IMR-90 (cell line): ENCODE measurements at regions not wholly inside any gene's neighbourhood (a gene's known extent, or its start where the extent isn't known, plus 50 kb on each side); places are given as distances from the start of the nearest gene placed in this dataset.
A peak's percentile ranks its signal among the peaks of the same experiment; 100 is the strongest.

Experiments used
- ATAC-seq: fragments of 200-7000 bp; cut with Tn5 transposase; 2 replicates; pipeline ENCODE4 v1.9.1; 2020; ENCODE audit warnings: low read depth, mild to moderate bottlenecking, moderate library complexity
- BruUV-seq: library from RNA; stranded (reverse); fragments of 400-500 nt; replicated peaks from 2 replicates; lab custom pipeline; 2021; lab: Mats Ljungman, UMichigan
- CTCF ChIA-PET: fragments of 300-600 bp; formaldehyde crosslinking; extraction: SDS; loops from one replicate; lab custom pipeline; 2021; ENCODE audit warnings: antibody characterized with exemption; lab: Yijun Ruan, JAX
- POLR2A ChIA-PET: fragments of 300-600 bp; sonication (Branson Sonifier 250); formaldehyde crosslinking; loops from one replicate; lab custom pipeline; 2022; ENCODE audit warnings: antibody characterized with exemption; ENCODE audit not compliant: unreplicated experiment; lab: Charles Lee
- DNase-seq: peaks from one replicate; pipeline ENCODE4 v3.0.0; 2013
- H2AFZ ChIP-seq: replicated peaks from 2 replicates; pipeline ENCODE3; 2013; ENCODE audit warnings: low read length, mild to moderate bottlenecking; ENCODE audit not compliant: poor library complexity
- H2AK5ac ChIP-seq: 2 replicates; pipeline ENCODE4 v1.6.1; 2013; ENCODE audit warnings: low read depth, low read length, inconsistent platforms
- H2AK9ac ChIP-seq: replicated peaks from 2 replicates; pipeline ENCODE3; 2013; ENCODE audit warnings: mild to moderate bottlenecking, low read depth, low read length, moderate library complexity; ENCODE audit not compliant: poor library complexity
- H2BK120ac ChIP-seq: 2 replicates; pipeline ENCODE4 v1.6.1; 2013; ENCODE audit warnings: low read depth, low read length, inconsistent platforms
- H2BK15ac ChIP-seq: 3 replicates; pipeline ENCODE4 v1.6.1; 2013; ENCODE audit warnings: low read depth, low read length, inconsistent platforms
- H2BK20ac ChIP-seq: 2 replicates; pipeline ENCODE4 v1.6.1; 2013; ENCODE audit warnings: low read depth, mild to moderate bottlenecking, inconsistent platforms, low read length, moderate library complexity
- H2BK5ac ChIP-seq: 2 replicates; pipeline ENCODE4 v1.6.1; 2013; ENCODE audit warnings: mild to moderate bottlenecking, low read depth, low read length, inconsistent platforms; ENCODE audit not compliant: poor library complexity, severe bottlenecking
- H3K14ac ChIP-seq: replicated peaks from 2 replicates; pipeline ENCODE4 v1.6.1; 2013; ENCODE audit warnings: low read depth, low read length, inconsistent platforms
- H3K18ac ChIP-seq: 2 replicates; pipeline ENCODE4 v1.6.1; 2013; ENCODE audit warnings: low read depth, low read length, control low read depth
- H3K23ac ChIP-seq: 2 replicates; pipeline ENCODE4 v1.6.1; 2013; ENCODE audit warnings: low read depth, low read length, inconsistent platforms
- H3K27ac ChIP-seq: 2 replicates; pipeline ENCODE4 v1.5.1; 2013; ENCODE audit warnings: mild to moderate bottlenecking, control low read depth, low read length; ENCODE audit not compliant: insufficient read depth
- H3K27me3 ChIP-seq: 2 replicates; pipeline ENCODE4 v1.6.1; 2013; ENCODE audit warnings: low read length; ENCODE audit not compliant: control insufficient read depth, insufficient read depth
- H3K36me3 ChIP-seq: 2 replicates; pipeline ENCODE4 v1.6.1; 2013; ENCODE audit warnings: low read length, mixed read lengths; ENCODE audit not compliant: control insufficient read depth, insufficient read depth
- H3K4ac ChIP-seq: 2 replicates; pipeline ENCODE4 v1.6.1; 2013; ENCODE audit warnings: low read depth, low read length, inconsistent platforms
- H3K4me1 ChIP-seq: 2 replicates; pipeline ENCODE4 v1.6.1; 2013; ENCODE audit warnings: low read length, mixed read lengths; ENCODE audit not compliant: control insufficient read depth, insufficient read depth
- H3K4me2 ChIP-seq: 2 replicates; pipeline ENCODE4 v1.6.1; 2013; ENCODE audit warnings: low read depth, mild to moderate bottlenecking, control low read depth, low read length, moderate library complexity
- H3K4me3 ChIP-seq: 2 replicates; pipeline ENCODE4 v1.5.1; 2013; ENCODE audit warnings: low read depth, mild to moderate bottlenecking, control low read depth, low read length, moderate library complexity; ENCODE audit not compliant: insufficient read depth
- H3K56ac ChIP-seq: 2 replicates; pipeline ENCODE4 v1.6.1; 2013; ENCODE audit warnings: low read length, inconsistent platforms; ENCODE audit not compliant: insufficient read depth; ENCODE audit errors: extremely low read depth
- H3K79me1 ChIP-seq, 2 experiments: 2 replicates each; pipeline ENCODE4 v1.6.1; 2013; ENCODE audit warnings: low read length in 2 of 2, inconsistent platforms in 1 of 2, low read depth in 1 of 2
- H3K9ac ChIP-seq: 2 replicates; pipeline ENCODE4 v1.6.1; 2013; ENCODE audit warnings: low read depth, low read length, control low read depth
- H3K9me1 ChIP-seq: 2 replicates; pipeline ENCODE4 v1.6.1; 2013; ENCODE audit warnings: low read length, inconsistent platforms; ENCODE audit not compliant: insufficient read depth
- H3K9me3 ChIP-seq: 2 replicates; pipeline ENCODE4 v1.6.1; 2013; ENCODE audit warnings: low read length; ENCODE audit not compliant: control insufficient read depth, insufficient read depth
- H4K20me1 ChIP-seq: 2 replicates; pipeline ENCODE4 v1.6.1; 2013; ENCODE audit warnings: low read length, inconsistent platforms; ENCODE audit not compliant: insufficient read depth
- H4K5ac ChIP-seq: 2 replicates; pipeline ENCODE4 v1.6.1; 2013; ENCODE audit warnings: mild to moderate bottlenecking, low read depth, low read length, control low read depth
- H4K8ac ChIP-seq, 2 experiments: 2 replicates each; pipeline ENCODE4 v1.6.1; 2013; ENCODE audit warnings: low read depth in 2 of 2, low read length in 2 of 2, control low read depth in 1 of 2, inconsistent platforms in 1 of 2
- H4K91ac ChIP-seq: 2 replicates; pipeline ENCODE4 v1.6.1; 2013; ENCODE audit warnings: low read depth, low read length, inconsistent platforms; ENCODE audit not compliant: insufficient read depth
- CEBPB ChIP-seq: IDR thresholded peaks from 2 replicates; pipeline ENCODE4 v1.6.1; 2012; ENCODE audit warnings: low read depth, low read length, improper control_type of control experiment
- CHD1 ChIP-seq: IDR thresholded peaks from 2 replicates; pipeline ENCODE4 v1.6.1; 2012; ENCODE audit warnings: low read depth, low read length, improper control_type of control experiment
- MAZ ChIP-seq: IDR thresholded peaks from 2 replicates; pipeline ENCODE4 v1.6.1; 2012; ENCODE audit warnings: low read depth, mild to moderate bottlenecking, low read length, improper control_type of control experiment, moderate library complexity, borderline replicate concordance
- MXI1 ChIP-seq: IDR thresholded peaks from 2 replicates; pipeline ENCODE4 v1.6.1; 2012; ENCODE audit warnings: low read depth, mild to moderate bottlenecking, low read length, moderate library complexity, borderline replicate concordance
- NFE2L2 ChIP-seq: fragments of 150-350 bp; IDR thresholded peaks from 2 replicates; pipeline ENCODE4 v1.6.1; 2016; ENCODE audit warnings: low read depth, mild to moderate bottlenecking, low read length
- POLR2A ChIP-seq: IDR thresholded peaks from 2 replicates; pipeline ENCODE4 v1.6.1; 2012; ENCODE audit warnings: mild to moderate bottlenecking, low read depth, low read length
- RAD21 ChIP-seq: IDR thresholded peaks from 2 replicates; pipeline ENCODE4 v1.6.1; 2012; ENCODE audit warnings: low read length, improper control_type of control experiment
- RFX5 ChIP-seq: IDR thresholded peaks from 2 replicates; pipeline ENCODE4 v1.8.0; 2012; ENCODE audit warnings: low read depth, mild to moderate bottlenecking, low read length, moderate library complexity
- SMC3 ChIP-seq: fragments of 150-350 bp; IDR thresholded peaks from 2 replicates; pipeline ENCODE4 v1.6.1; 2016; ENCODE audit warnings: low read depth, mild to moderate bottlenecking, antibody characterized with exemption, low read length, moderate library complexity
- WGBS, 2 experiments: methylation state at CpG; one replicate each; pipeline versions ENCODE4 v1.1.5 to v1.1.7; 2013; ENCODE audit warnings: missing lambda C conversion rate in 2 of 2; ENCODE audit not compliant: insufficient read length in 1 of 2; ENCODE audit errors: extremely low coverage in 2 of 2; 5-methylcytosine and 5-hydroxymethylcytosine counted together
- dilution Hi-C: fragments of 300-500 bp; cut with HindIII; formaldehyde crosslinking; loops from one replicate; pipeline ENCODE4 v1.14.3; 2018; ENCODE audit warnings: low sequenced_read_pairs; ENCODE audit not compliant: unreplicated experiment
- in situ Hi-C: fragments of 300-500 bp; cut with MboI; formaldehyde crosslinking; loops from 3 replicates; pipeline ENCODE4 v1.14.3; 2019; ENCODE audit warnings: low sequenced_read_pairs, inconsistent platforms, mixed read lengths
- intact Hi-C: fragments of 100-400 bp; cut with micrococcal nuclease; formaldehyde crosslinking; loops from 2 replicates; pipeline ENCODE4 v1.10.0; 2022

GRCh38 chr2:181778621-181779201 lies 98.4 kb upstream of the NEUROD1 start:
- H3K18ac ChIP-seq: no peak overlapping the region
- H3K56ac ChIP-seq: no peak overlapping the region
- no CpG with 5 or more reads among the region's 2 CpGs for WGBS, 2 experiments
- H3K9ac ChIP-seq: no peak overlapping the region
- H3K4me3 ChIP-seq: no peak overlapping the region
- H3K4me1 ChIP-seq: peaks cover 12% of the 10 kb centered on the region; the same call in 1 of the 2 replicates
- intact Hi-C loops: no loop called here
- H3K36me3 ChIP-seq: no peaks in the 10 kb centered on the region
- no TSS peak for BruUV-seq
- no peaks in the 10 kb centered on the region for H3K9me3 ChIP-seq
- ChIA-PET CTCF (interaction anchor here (0.6 kb wide), 1 partner anchor 870 kb away, joined by 5 read pairs; no protein-coding TSS in a partner anchor), POLR2A (no interaction called here)
- no peak overlapping the region for H2AFZ ChIP-seq
- no peak overlapping the region for H2AK9ac ChIP-seq
- no peak overlapping the region for H2AK5ac ChIP-seq
- ATAC-seq (no peak), DNase-seq (peak; percentile 25)
- no peak overlapping the region for H2BK5ac ChIP-seq
- H3K27me3 ChIP-seq: no peaks in the 10 kb centered on the region
- no peaks in the 10 kb centered on the region for H4K20me1 ChIP-seq
- H3K27ac ChIP-seq: no peak overlapping the region
- TF ChIP-seq POLR2A: no peak
- no peak for TF ChIP-seq SMC3
- TF ChIP-seq CHD1: no peak
- TF ChIP-seq CEBPB: no peak
- no peak for TF ChIP-seq RAD21
- no peak for TF ChIP-seq NFE2L2
- TF ChIP-seq MAZ: no peak
- TF ChIP-seq MXI1: no peak
- no peak for TF ChIP-seq RFX5
- in situ Hi-C loops: no loop called here
- H4K91ac ChIP-seq: no peak overlapping the region
- H2BK15ac ChIP-seq: peak overlapping the region; percentile 32; the same call in 1 of the 3 replicates
- H4K8ac ChIP-seq: peak overlapping the region in 1 of 2 experiments; percentile 6; a peak in 1 of 4 replicates
- H3K23ac ChIP-seq: no peak overlapping the region; the same call in 1 of the 2 replicates
- H2BK120ac ChIP-seq: peak overlapping the region; percentile 60
- no peak overlapping the region; the same call in 1 of the 2 replicates for H4K5ac ChIP-seq
- H3K9me1 ChIP-seq: no peaks in the 10 kb centered on the region
- H3K4ac ChIP-seq: no peak overlapping the region; the same call in 1 of the 2 replicates
- H3K14ac ChIP-seq: peak overlapping the region; percentile 14; the same call in 1 of the 2 replicates
- dilution Hi-C loops: no loop called here
- H2BK20ac ChIP-seq: peak overlapping the region; percentile 39; the same call in 1 of the 2 replicates
- H3K4me2 ChIP-seq: no peak overlapping the region
- H3K79me1 ChIP-seq: no peaks in the 10 kb centered on the region
